ENCODE measurements at regions not wholly inside any gene's neighbourhood (a gene's known extent, or its start where the extent isn't known, plus 50 kb on each side); places are given as distances from the start of the nearest gene placed in this dataset.

GRCh38 chr7:84668116-84668515 is 473.5 kb upstream of the SEMA3A start:
- Histone ChIP-seq H2AK5ac (ENCODE audit: low read depth, low read length) (no peak overlapping the region), H2AFZ (ENCODE audit: low read length) (no peak overlapping the region), H3K4me1 (ENCODE audit: control insufficient read depth in 2 of 2, insufficient read depth in 1 of 2, low read depth in 1 of 2, low read length in 2 of 2) (no peaks in the 10 kb centered on the region), H3K23ac (ENCODE audit: low read depth, low read length, poor library complexity) (no peak overlapping the region), H3K14ac (ENCODE audit: low read length) (no peak overlapping the region), H2BK15ac (ENCODE audit: low read length) (no peak overlapping the region), H4K91ac (ENCODE audit: low read depth, low read length, poor library complexity) (no peak overlapping the region), H3K18ac (ENCODE audit: low read length) (no peak overlapping the region), H3K36me3 (replicated peaks in 1 of 2; ENCODE audit: control insufficient read depth in 2 of 2, insufficient read depth in 2 of 2, low read length in 2 of 2) (no peaks in the 10 kb centered on the region), H3K27me3 (ENCODE audit: control insufficient read depth in 3 of 3, insufficient read depth in 3 of 3, low read depth in 1 of 3, low read length in 3 of 3) (no peaks in the 10 kb centered on the region), H2BK120ac (ENCODE audit: low read depth, low read length) (no peak overlapping the region), H4K8ac (ENCODE audit: low read depth, low read length) (no peak overlapping the region), H3K4ac (ENCODE audit: low read length) (no peak overlapping the region), H2BK12ac (ENCODE audit: low read length) (no peak overlapping the region), H3K4me3 (ENCODE audit: low read length in 2 of 2) (no peak overlapping the region), H3K79me1 (ENCODE audit: low read depth, low read length) (no peaks in the 10 kb centered on the region), H3K9me3 (replicated peaks in 1 of 2; ENCODE audit: control insufficient read depth in 2 of 2, insufficient read depth in 1 of 2, low read depth in 1 of 2, low read length in 2 of 2) (no peaks in the 10 kb centered on the region), H3K27ac (replicated peaks; ENCODE audit: low read length) (no peak overlapping the region), H3K4me2 (ENCODE audit: insufficient read depth, low read length, poor library complexity, severe bottlenecking) (no peak overlapping the region), H2BK5ac (ENCODE audit: low read length) (no peak overlapping the region), H3K9ac (ENCODE audit: low read depth, low read length, poor library complexity) (no peak overlapping the region)
- DNase-seq (ENCODE audit: low spot score), result no peak
- no CpG with 5 or more reads among the region's 1 CpG for WGBS, 2 donors (ENCODE audit: extremely low coverage in 2 of 2, insufficient read length in 2 of 2, insufficient replicate concordance in 1 of 2)

GRCh38 chr7:84666651-84667050 is 472.1 kb upstream of the SEMA3A start:
- Histone ChIP-seq H3K4me2 (ENCODE audit: insufficient read depth, low read length, poor library complexity, severe bottlenecking) (no peak overlapping the region), H2BK15ac (ENCODE audit: low read length) (no peak overlapping the region), H4K91ac (ENCODE audit: low read depth, low read length, poor library complexity) (no peak overlapping the region), H3K14ac (ENCODE audit: low read length) (no peak overlapping the region), H3K4me1 (ENCODE audit: control insufficient read depth in 2 of 2, insufficient read depth in 1 of 2, low read depth in 1 of 2, low read length in 2 of 2) (no peaks in the 10 kb centered on the region), H2AFZ (ENCODE audit: low read length) (no peak overlapping the region), H3K4ac (ENCODE audit: low read length) (no peak overlapping the region), H2AK5ac (ENCODE audit: low read depth, low read length) (no peak overlapping the region), H2BK120ac (ENCODE audit: low read depth, low read length) (no peak overlapping the region), H3K4me3 (ENCODE audit: low read length in 2 of 2) (no peak overlapping the region), H3K23ac (ENCODE audit: low read depth, low read length, poor library complexity) (no peak overlapping the region), H3K18ac (ENCODE audit: low read length) (no peak overlapping the region), H3K9me3 (replicated peaks in 1 of 2; ENCODE audit: control insufficient read depth in 2 of 2, insufficient read depth in 1 of 2, low read depth in 1 of 2, low read length in 2 of 2) (no peaks in the 10 kb centered on the region), H3K27me3 (ENCODE audit: control insufficient read depth in 3 of 3, insufficient read depth in 3 of 3, low read depth in 1 of 3, low read length in 3 of 3) (no peaks in the 10 kb centered on the region), H2BK5ac (ENCODE audit: low read length) (no peak overlapping the region), H3K27ac (replicated peaks; ENCODE audit: low read length) (no peak overlapping the region), H4K8ac (ENCODE audit: low read depth, low read length) (no peak overlapping the region), H3K79me1 (ENCODE audit: low read depth, low read length) (no peaks in the 10 kb centered on the region), H3K36me3 (replicated peaks in 1 of 2; ENCODE audit: control insufficient read depth in 2 of 2, insufficient read depth in 2 of 2, low read length in 2 of 2) (no peaks in the 10 kb centered on the region), H2BK12ac (ENCODE audit: low read length) (no peak overlapping the region), H3K9ac (ENCODE audit: low read depth, low read length, poor library complexity) (no peak overlapping the region)
- DNase-seq (ENCODE audit: low spot score), result no peak
- no CpG with 5 or more reads among the region's 2 CpGs for WGBS, 2 donors (ENCODE audit: extremely low coverage in 2 of 2, insufficient read length in 2 of 2, insufficient replicate concordance in 1 of 2)

GRCh38 chr7:84665339-84665738 is 470.8 kb upstream of the SEMA3A start:
- Histone ChIP-seq H3K23ac (ENCODE audit: low read depth, low read length, poor library complexity) (no peak overlapping the region), H2BK5ac (ENCODE audit: low read length) (no peak overlapping the region), H3K4me1 (ENCODE audit: control insufficient read depth in 2 of 2, insufficient read depth in 1 of 2, low read depth in 1 of 2, low read length in 2 of 2) (no peaks in the 10 kb centered on the region), H3K79me1 (ENCODE audit: low read depth, low read length) (no peaks in the 10 kb centered on the region), H3K36me3 (replicated peaks in 1 of 2; ENCODE audit: control insufficient read depth in 2 of 2, insufficient read depth in 2 of 2, low read length in 2 of 2) (no peaks in the 10 kb centered on the region), H2BK15ac (ENCODE audit: low read length) (no peak overlapping the region), H2AFZ (ENCODE audit: low read length) (no peak overlapping the region), H2BK120ac (ENCODE audit: low read depth, low read length) (no peak overlapping the region), H3K14ac (ENCODE audit: low read length) (no peak overlapping the region), H2AK5ac (ENCODE audit: low read depth, low read length) (no peak overlapping the region), H4K8ac (ENCODE audit: low read depth, low read length) (no peak overlapping the region), H3K4me3 (ENCODE audit: low read length in 2 of 2) (no peak overlapping the region), H4K91ac (ENCODE audit: low read depth, low read length, poor library complexity) (no peak overlapping the region), H3K18ac (ENCODE audit: low read length) (no peak overlapping the region), H2BK12ac (ENCODE audit: low read length) (no peak overlapping the region), H3K27me3 (ENCODE audit: control insufficient read depth in 3 of 3, insufficient read depth in 3 of 3, low read depth in 1 of 3, low read length in 3 of 3) (no peaks in the 10 kb centered on the region), H3K27ac (replicated peaks; ENCODE audit: low read length) (no peak overlapping the region), H3K4ac (ENCODE audit: low read length) (no peak overlapping the region), H3K9ac (ENCODE audit: low read depth, low read length, poor library complexity) (no peak overlapping the region), H3K4me2 (ENCODE audit: insufficient read depth, low read length, poor library complexity, severe bottlenecking) (no peak overlapping the region), H3K9me3 (replicated peaks in 1 of 2; ENCODE audit: control insufficient read depth in 2 of 2, insufficient read depth in 1 of 2, low read depth in 1 of 2, low read length in 2 of 2) (no peaks in the 10 kb centered on the region)
- no peak for DNase-seq (ENCODE audit: low spot score)
- no CpG with 5 or more reads among the region's 2 CpGs for WGBS, 2 donors (ENCODE audit: extremely low coverage in 2 of 2, insufficient read length in 2 of 2, insufficient replicate concordance in 1 of 2)

GRCh38 chr7:84664626-84665025 is 470.0 kb upstream of the SEMA3A start:
- no peak overlapping the region for H3K9ac ChIP-seq (ENCODE audit: low read depth, low read length, poor library complexity)
- no CpG with 5 or more reads among the region's 1 CpG for WGBS, 2 donors (ENCODE audit: extremely low coverage in 2 of 2, insufficient read length in 2 of 2, insufficient replicate concordance in 1 of 2)
- no peak overlapping the region for H3K18ac ChIP-seq (ENCODE audit: low read length)
- H3K4ac ChIP-seq (ENCODE audit: low read length), result no peak overlapping the region
- H3K14ac ChIP-seq (ENCODE audit: low read length), result no peak overlapping the region
- no peak overlapping the region for H4K8ac ChIP-seq (ENCODE audit: low read depth, low read length)
- H3K4me2 ChIP-seq (ENCODE audit: insufficient read depth, low read length, poor library complexity, severe bottlenecking), result no peak overlapping the region
- no peaks in the 10 kb centered on the region for H3K27me3 ChIP-seq (ENCODE audit: control insufficient read depth in 3 of 3, insufficient read depth in 3 of 3, low read depth in 1 of 3, low read length in 3 of 3)
- H2BK5ac ChIP-seq (ENCODE audit: low read length), result no peak overlapping the region
- no peak for DNase-seq (ENCODE audit: low spot score)
- H2AK5ac ChIP-seq (ENCODE audit: low read depth, low read length), result no peak overlapping the region
- no peak overlapping the region for H2BK120ac ChIP-seq (ENCODE audit: low read depth, low read length)
- H4K91ac ChIP-seq (ENCODE audit: low read depth, low read length, poor library complexity), result no peak overlapping the region
- H3K36me3 ChIP-seq (replicated peaks in 1 of 2; ENCODE audit: control insufficient read depth in 2 of 2, insufficient read depth in 2 of 2, low read length in 2 of 2), result no peaks in the 10 kb centered on the region
- H3K4me3 ChIP-seq (ENCODE audit: low read length in 2 of 2), result no peak overlapping the region
- H3K79me1 ChIP-seq (ENCODE audit: low read depth, low read length), result no peaks in the 10 kb centered on the region
- H3K4me1 ChIP-seq (ENCODE audit: control insufficient read depth in 2 of 2, insufficient read depth in 1 of 2, low read depth in 1 of 2, low read length in 2 of 2), result no peaks in the 10 kb centered on the region
- no peak overlapping the region for H2BK15ac ChIP-seq (ENCODE audit: low read length)
- no peaks in the 10 kb centered on the region for H3K9me3 ChIP-seq (replicated peaks in 1 of 2; ENCODE audit: control insufficient read depth in 2 of 2, insufficient read depth in 1 of 2, low read depth in 1 of 2, low read length in 2 of 2)
- H3K23ac ChIP-seq (ENCODE audit: low read depth, low read length, poor library complexity), result no peak overlapping the region
- H2AFZ ChIP-seq (ENCODE audit: low read length), result no peak overlapping the region
- H3K27ac ChIP-seq (replicated peaks; ENCODE audit: low read length), result no peak overlapping the region
- no peak overlapping the region for H2BK12ac ChIP-seq (ENCODE audit: low read length)

All from neuronal stem cell (in vitro differentiated cells).